DMS53 treated with DMSO at 0.1 percent for 48 hours (cell line): ENCODE measurements at regions not wholly inside any gene's neighbourhood (a gene's known extent, or its start where the extent isn't known, plus 50 kb on each side); places are given as distances from the start of the nearest gene placed in this dataset.

Experiments used
- DNase-seq: peaks from one replicate; lab custom pipeline; 2025; ENCODE audit not compliant: unreplicated experiment; lab: John Stamatoyannopoulos, UW

DNA sequence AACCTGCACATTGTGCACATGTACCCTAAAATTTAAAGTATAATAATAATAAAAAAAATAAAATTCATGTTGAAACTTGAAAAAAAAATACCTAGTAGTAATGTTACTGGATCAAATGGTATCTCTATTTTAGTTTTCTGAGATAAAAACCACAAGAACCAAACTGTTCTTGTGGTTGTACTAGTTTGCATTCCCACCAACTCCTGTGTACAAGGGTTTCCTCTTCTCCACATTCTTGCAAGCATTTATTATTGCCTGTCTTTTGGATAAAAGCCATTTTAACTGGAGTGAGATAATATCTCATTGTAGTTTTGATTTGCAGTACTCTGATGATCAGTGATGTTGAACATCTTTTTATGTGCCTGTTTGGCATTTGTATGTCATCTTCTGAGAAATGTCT lies 177.7 kb downstream of the KIF20B start:
- no peak for DNase-seq

DNA sequence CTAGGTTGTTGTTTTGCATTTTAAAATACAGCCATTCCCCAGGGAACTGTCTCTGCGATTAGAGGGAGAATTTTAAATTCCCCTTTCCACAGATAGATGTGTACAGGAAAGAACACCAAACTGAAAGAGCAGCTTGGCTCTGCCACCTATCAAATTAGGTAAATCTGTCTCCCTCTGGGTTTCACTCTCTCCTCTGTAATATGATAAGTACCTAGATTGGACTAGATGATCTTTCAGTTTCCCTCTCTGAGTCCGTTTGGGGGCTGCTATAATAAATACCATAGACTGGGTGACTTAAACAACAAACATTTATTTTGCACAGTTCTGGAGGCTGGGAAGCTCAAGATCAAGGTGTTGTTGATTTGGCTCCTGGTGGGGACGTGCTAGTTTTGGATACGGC lies 186.0 kb downstream of the KIF20B start:
- no peak for DNase-seq

DNA sequence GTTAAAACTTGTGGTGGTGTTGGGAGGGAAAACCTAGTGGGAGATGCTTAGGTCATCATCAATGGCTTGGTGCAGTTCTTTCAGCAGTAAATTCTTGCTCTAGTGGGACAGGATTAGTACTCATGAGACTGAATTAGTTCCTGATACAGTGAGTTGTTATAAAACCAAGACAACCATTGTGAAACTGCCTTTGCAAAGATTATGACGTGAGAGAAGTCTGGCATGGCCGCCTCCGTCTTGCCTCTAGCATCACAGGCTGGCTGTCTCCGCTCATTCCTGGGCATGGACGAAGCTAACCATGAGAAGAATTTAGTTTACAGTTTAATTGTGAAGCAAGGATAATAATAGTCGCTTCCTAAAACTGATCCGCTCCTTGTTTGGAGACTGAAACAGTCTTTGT lies 186.4 kb downstream of the KIF20B start:
- no peak for DNase-seq

DNA sequence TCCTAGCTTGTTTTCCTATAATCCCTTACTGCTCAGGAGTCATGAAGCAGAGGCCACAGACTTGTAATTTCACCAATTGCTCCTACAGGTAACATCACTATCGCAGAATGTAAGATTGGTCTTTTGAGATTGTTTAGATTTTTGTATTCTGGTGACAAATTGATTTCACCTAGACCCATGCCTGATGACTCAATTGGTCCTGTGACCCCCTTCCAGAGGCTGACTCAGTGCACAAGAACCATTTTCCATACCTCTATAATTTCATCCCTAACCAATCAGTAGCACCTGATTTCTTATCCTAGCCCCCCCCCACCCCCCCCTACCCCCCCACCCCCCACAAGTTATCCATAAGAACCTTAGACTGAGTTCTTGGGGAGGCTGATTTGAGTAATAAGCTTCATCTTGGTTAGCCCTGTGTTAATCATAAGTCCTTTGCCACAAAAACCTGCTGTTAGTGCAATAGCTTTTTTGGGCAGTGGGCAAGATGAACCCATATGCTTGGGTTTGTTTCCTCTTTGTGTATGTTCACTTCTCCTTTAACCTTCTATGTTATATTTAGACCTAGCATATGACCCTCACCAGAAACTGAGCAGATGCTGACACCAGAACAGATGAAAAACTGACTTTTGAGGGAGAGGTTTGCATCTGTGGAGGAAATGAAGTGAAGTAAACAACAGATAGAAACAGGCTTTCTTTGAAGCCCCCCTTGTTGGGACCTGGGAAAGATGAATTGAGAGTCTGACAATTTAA lies 187.1 kb downstream of the KIF20B start:
- no peak for DNase-seq

DNA sequence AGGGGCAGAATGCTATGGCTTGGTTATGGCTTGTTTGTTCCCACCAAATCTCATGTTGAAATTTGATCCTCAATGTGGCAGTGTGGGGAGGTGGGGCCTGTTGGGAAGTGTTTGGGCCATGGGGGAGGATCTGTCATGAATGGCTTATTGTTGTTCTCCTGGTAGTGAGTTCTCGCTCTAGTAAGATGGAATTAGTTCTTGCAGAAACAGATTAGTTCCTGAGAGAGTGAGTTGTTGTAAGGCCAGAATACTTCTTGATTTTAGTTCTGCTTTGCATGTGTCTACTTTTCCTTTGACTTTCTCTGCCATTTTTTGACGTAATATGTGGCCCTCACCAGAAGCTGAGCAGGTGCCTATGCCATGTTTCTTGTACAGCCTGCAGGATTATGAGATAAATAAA lies 188.2 kb downstream of the KIF20B start:
- DNase-seq, result no peak

DNA sequence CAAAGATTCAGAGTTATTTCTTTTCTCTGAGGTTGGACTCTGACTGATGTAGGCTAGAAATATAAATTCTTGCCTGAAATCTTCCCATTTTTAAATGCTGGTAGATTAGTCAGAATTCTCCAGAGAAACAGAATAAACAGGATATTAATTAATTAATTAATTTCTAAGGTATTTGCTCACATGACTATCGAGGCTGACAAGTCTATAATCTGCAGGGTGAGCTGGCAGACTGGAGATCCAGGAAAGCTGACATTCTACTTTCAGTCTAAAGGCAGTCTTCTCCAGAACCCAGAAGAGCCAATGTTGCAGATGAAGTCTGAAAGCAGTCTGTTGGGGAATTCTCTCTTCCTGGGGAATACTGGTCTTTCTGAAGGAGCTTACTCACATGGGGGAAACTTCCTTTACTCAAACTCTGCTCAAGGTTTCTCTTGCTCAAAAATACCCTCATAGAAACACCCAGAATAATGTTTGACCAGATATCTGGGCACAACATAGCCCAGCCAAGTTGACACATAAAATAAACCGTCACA lies 189.7 kb downstream of the KIF20B start:
- no peak for DNase-seq

DNA sequence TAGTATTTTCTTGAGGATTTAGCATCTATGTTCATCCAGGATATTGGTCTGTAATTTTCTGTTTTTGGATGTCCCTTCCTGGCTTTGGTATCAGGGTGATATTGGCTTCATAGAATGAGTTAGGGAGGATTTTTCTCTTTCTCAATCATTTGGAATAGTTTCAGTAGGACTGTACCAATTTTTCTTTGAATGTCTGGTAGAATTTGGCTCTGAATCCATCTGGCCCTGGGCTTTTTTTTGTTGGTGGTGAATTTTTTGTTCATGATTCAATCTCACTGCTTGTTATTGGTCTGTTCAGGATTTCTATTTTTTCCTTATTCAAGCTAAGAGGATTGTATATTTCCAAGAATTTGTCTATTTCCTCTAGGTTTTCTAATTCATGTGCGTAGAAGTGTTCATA lies 192.7 kb downstream of the KIF20B start:
- DNase-seq, result no peak

DNA sequence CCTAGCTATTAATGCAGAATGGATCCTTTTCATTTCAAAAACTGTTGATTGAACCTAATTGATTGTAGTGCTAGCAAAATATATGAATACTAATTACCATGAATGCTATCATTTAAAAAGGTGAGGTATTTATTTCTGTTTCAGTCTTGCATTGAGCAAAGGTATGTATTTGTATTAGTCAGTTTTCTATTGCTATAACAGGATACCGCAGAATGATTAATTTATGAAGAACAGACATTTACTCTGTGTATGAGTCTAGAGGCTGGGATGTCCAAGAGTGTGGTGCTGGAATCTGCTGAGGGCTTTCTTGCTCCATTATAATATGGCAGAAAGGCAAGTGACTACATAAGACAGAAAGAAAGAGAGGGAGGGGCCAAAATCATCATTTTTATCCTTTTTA lies 199.2 kb downstream of the KIF20B start:
- no peak for DNase-seq

DNA sequence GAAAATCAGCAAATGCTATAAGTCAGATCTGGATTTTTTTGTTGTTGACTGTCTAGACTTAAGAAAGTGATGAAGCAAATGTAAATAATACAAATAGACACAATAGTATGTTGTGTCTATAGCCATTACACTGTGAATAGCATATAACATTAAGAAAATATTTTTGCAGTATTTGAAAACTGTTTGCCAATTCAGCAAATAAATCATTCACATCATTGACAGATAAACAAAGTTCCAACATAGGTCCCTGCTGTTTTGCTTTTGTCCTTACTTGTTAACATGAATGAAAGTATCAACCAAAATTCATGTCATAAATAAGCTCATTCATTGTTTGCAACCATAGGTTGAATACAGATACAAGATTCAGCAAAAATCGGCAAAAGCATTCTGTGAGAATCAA lies 200.5 kb downstream of the KIF20B start:
- no peak for DNase-seq

DNA sequence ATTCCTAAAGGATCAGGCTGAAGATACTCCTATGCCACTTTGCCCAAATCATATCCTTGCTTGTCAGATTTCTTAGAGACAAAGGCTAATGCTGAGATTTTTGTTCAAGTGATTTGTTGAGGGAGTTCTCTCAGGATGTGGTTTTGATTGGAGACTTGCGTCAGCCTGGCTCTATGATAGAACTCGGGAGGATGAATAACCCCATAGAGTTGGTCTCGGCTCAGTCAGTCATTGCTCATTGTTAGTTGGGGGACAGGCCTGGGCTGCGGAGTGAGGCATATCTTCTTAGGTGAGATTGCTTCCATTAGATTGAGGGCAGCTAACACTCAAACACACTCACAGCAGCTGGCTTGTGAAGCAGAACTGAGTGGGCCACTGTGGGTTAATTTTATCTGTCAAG lies 203.4 kb downstream of the KIF20B start:
- no peak for DNase-seq

DNA sequence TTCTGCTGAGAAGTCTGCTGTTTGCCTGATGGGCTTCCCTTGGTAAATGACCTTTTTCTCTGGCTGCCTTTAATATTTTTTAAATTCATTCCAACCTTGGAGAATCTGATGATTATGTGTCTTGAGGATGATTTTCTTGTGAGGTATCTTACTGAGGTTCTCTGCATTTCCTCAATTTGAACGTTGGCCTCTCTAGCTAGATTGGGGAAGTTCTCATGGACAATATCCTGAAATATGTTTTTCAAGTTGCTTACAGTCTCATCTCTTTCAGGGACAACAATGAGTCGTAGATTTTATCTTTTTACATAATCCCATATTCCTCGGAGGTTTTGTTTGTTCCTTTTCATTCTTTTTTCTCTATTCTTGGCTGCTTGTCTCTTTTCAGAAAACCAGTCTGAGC lies 208.4 kb downstream of the KIF20B start:
- no peak for DNase-seq

DNA sequence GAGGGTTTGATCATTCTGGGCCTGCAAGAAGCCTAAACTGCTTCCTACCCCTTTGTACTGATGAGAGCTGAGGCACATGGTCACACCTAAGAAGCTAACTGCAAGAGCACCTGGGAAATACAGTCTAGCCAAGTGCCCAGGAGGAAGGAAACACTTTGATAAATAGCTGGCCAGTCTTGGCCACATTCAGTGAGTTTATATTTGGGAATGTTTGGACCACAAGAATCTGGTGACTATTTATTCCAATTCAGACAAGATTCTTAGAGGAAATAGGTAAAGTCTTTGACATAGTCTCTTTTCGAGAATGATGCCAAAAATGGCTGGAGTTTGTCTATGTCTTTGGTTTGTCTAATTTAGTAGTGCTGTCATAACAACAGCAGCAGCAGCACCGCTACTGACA lies 213.6 kb downstream of the KIF20B start:
- DNase-seq, result no peak

DNA sequence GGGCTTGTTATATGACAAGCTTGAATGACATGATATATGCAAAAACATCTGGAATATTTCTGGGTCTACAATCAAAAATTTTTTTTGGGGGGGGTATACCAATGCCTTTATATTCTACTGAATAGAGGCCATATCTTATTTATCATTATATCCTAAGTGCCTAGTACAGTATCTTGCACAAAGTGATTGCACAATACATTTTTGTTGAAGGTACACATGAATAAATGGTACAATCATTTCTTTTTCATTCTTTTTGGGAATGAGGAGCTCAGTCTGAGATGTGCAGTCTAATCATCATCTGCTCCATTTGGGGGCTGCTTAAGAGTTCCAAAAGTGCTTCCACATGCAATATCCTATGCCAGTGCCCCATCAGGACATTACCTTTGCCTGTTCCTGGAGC lies 214.6 kb downstream of the KIF20B start:
- no peak for DNase-seq

DNA sequence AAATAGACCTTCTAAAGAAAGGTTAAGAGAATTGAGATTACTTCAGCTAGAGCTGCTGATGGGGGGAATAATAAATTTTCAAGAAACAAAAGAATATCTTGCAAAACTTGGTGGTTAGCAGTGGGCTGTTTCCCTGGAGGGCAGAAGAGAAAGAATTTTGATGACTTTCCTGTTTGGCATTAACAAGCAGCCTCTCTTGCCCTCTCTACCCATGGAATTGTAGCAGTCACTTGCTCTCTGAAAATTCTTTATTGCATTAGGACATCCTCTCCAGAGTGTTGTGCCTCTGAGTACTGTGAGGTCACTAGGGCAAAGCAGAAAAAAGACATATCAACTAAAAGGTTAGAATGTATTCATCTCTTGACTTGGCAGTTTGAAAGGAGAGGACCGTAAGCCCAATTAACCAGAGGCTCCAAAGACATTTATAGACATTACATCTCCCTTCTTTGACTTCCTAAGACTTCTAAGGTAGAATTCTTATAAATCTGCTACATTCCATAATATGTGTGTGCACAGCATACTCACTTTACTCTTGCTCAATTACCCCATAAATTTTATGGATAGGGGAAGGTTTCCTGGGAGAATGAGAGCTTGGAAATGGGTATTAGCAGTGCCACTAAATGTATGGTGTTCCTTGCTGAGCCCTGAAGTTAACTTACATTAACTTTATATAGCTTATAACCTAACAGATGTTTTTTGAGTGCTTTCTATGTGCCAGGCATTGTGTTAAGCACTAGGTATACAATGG lies 215.3 kb downstream of the KIF20B start:
- no peak for DNase-seq

DNA sequence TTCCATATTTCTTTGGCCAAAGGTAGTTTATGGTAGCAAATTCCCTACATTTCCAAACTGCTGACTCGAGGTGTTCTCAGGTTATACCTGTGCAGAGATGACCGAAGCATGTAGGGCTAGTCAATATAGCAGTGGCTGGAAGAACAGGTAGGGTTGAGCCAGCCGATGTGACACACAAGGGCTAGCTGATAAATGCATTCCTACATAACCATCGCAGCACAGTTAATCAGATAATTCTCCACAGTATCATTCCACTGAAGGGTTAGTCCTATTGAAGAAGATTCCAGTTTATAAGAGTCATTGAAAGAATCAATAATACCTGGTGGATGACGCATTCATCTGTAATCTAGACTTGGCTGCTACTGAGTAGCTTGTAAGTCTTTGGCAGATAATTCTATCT lies 220.0 kb downstream of the KIF20B start:
- no peak for DNase-seq

DNA sequence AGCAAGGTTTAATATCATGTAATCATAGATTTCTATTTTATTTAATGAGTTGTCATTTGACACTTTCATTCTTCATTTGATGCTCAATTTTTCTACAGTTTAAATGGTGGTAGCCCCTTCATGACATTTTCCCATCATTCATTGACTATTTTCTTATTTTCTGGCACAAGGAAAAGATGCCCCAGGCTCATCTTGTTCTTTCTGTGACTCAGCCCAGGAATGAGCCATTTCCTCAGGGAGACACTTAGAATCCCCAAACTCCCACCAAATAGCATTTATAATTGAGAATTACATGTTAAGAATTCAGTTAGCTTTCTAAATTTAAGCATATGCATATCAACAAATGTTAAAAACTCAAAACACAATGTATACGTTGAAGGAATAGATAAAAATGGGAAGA lies 222.3 kb downstream of the KIF20B start:
- DNase-seq, result no peak

DNA sequence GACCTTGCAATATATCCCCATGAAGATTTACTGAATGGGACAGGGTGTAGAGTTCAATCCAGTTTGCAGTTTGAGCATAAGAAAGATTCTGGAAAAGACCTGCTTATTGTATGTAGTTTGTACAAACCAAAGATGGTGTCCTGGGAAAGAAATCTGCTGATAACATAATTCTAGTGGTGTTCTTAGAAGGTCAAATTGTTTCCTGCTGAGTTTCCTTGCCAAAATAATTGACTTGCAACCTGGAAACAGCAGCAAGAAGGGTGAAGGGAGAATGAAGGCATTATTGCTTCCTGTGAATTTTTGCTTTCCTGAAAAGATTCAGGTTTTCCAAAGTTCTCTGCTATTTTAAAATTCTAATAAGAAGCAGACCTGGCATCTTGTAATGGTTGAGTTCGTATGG lies 222.9 kb downstream of the KIF20B start:
- DNase-seq, result no peak

DNA sequence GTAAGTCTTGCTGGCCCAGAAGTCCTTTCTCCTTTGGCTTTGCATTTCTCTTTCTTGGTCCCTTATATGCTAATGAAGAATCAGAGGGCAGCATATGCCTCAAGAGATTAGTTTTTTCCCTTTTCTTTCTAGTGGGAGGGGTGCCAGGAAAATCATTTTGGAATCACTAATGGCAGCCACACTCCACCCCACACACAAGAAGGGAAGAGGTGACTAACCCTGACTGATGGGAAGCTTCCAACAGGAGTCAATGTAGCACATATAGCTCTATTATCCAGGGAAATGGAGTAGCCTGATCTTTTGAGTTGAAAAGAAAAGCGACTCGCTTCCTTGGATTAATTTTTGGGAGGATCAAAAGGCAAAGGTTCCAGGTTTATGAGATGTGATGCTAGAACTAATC lies 225.3 kb downstream of the KIF20B start:
- no peak for DNase-seq

DNA sequence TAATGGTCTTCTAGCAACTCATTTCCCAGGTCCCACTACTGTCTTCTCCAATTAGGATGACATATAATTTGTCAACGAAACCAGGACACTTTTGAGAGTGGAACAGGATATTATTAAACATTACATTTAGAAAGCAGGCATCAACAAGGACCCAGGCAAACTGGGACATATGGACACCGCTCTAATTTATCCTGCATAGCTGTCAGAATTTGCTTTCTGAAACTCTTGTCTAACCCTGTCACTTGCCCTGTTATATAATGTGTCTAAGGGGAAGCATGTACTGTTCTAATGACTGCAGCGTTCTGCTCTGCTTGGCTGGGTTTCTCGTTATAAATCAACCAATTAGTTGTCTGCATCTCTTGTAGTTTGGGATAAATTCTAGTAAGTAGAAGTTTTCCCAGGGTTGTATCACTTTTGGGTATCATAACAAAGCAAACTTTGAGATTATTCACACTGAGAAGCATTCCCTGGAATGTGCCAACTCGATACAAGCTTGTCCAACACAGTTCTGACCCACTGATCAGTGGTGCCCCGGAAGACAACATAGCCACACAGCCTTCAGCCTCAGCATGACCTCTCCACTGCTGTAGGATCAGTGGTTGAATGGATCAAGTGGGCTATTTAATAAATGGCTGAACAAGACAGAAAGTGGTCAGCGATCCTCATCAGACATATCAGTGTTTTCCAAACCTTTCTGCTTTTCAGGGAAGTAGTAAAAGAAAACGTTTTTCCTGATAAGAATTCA lies 228.1 kb downstream of the KIF20B start:
- no peak for DNase-seq

DNA sequence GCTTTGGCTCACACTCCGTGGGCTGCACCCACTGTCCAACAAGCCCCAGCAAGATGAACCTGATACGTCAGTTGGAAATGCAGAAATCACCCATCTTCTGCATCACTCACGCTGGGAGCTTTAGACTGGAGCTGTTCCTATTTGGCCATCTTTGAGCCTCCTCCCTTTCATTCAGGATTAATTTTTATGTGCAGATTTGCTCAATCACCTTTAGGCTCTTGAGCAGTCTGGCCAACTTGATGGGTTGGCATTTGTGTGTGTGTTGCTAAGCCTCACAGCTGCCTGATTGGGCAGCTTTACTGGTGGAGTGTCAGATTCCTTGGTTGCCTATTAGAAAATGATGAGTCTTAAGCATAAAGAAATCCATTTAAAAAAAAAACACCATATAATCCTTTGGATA lies 236.1 kb downstream of the KIF20B start:
- no peak for DNase-seq

DNA sequence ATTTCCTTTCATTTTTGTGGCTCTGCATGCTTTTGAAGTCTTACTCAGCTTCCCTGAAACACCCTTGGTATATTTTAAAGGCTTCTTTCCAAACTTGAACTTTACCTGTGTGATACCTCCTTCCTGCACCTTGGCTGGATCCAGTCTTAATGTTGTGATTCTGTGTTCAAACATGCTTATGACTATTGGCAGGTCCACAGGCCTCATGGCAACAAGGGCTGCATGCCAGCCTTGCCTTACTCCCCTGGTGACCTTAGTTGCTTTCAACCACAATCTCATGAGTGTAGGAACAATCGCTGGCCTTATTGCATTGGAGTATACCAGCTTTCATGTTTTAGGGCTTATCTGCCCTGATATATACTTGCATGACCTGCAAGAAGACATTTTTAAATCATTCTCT lies 238.7 kb downstream of the KIF20B start:
- no peak for DNase-seq

DNA sequence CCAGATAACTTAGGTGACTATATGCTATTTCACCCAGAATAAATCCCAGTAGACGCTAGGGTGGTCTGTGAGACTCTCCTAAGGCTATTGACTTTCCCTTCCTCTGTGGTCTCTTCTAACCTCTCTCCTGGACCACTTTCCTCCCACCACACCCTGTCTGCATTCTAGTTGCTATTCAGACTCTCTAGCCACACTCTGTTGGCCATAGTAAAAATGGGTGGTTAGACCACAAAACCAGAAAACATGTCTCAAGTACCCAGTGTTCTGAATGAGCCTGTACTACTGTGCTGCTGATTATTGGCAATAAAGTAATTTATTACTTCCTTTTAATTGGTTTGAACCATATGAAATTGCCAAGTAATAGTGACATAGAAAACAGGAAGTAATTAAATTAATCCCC lies 240.8 kb downstream of the KIF20B start:
- DNase-seq, result no peak
